ENCODE measurements at regions not wholly inside any gene's neighbourhood (a gene's known extent, or its start where the extent isn't known, plus 50 kb on each side); places are given as distances from the start of the nearest gene placed in this dataset.

DNA sequence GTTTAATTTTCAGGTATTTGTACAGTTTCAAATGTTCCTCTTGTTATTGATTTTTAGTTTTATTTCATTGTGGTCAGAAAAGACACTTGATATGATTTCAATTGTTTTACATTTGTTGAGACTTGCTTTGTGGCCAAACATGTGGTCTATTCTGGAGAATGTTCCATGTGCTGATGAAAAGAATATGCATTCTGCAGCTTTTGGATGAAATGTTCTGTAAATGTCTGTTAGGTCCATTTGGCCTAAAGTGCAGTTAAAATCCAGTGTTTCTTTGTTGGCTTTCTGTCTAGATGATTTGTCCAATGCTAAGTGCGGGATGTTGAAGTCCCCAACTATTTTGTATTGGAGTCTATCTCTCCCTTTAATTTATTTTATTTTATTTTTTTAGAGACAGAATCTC is 70.5 kb downstream of the ZNF503 start (continued):
- TF ChIP-seq SIX5 (IDR thresholded peaks at IDR 0.05; ENCODE audit: low read depth, low read length) (no peak), SP4 (IDR thresholded peaks at IDR 0.05; ENCODE audit: low read length) (no peak), RBBP5 (IDR thresholded peaks at IDR 0.05; ENCODE audit: borderline replicate concordance, low read depth, low read length) (no peak)
